ENCODE measurements at regions not wholly inside any gene's neighbourhood (a gene's known extent, or its start where the extent isn't known, plus 50 kb on each side); places are given as distances from the start of the nearest gene placed in this dataset.

DNA sequence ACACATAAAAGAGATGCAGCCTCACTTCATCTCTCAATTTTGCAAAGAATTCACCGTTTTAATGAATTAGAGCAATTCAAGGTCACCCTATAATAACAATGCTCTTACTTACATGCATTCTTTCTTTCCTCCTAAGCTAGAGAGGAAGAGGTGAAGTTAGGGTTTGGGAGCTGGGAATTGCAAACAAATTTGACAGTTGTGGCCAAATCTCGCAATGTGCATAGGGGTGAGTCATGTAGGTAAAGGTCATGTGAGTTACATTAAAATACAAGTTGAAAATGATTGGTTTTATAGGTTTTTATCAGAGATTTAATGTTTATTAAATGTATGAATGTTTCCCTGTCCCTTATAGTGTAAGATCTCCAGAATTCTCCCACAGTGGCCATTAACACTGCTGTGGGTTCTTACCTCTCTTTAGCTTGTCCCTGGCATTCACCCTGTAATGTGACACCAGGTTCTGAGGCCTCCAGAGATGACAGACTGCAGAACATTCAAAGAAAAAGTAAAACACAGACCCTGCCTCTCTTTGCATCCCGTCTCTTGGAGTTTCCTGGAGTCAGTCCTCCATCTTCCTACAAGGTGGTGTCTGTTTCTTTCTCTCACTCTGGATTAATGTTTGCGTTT is 53.7 kb upstream of the LGALSL start:
- POLR2A ChIA-PET = no interaction called here
- peaks cover 12% of the 10 kb centered on the region for H3K4me1 Mint-ChIP-seq
- Histone ChIP-seq H3K4me3 (ENCODE audit: control extremely low read depth in 1 of 5, extremely low read depth in 1 of 5, insufficient read depth in 1 of 5, low read depth in 2 of 5, low read length in 4 of 5) (no peak overlapping the region), H3K9me3 (ENCODE audit: control extremely low read depth in 1 of 3, control insufficient read depth in 2 of 3, insufficient read depth in 1 of 3, low read length in 2 of 3) (peaks cover 0 to 5% (median 0%) of the 10 kb centered on the region in 3 donors), H3K36me3 (replicated peaks in 1 of 2; ENCODE audit: control extremely low read depth in 1 of 2, control insufficient read depth in 1 of 2, extremely low read depth in 1 of 2, insufficient read depth in 2 of 2, low read length in 1 of 2) (no peaks in the 10 kb centered on the region), H3K79me2 (ENCODE audit: control insufficient read depth, insufficient read depth, low read length) (no peaks in the 10 kb centered on the region), H2AFZ (ENCODE audit: insufficient read depth, low read depth, low read length, poor library complexity, severe bottlenecking) (no peak overlapping the region), H4K20me1 (ENCODE audit: control insufficient read depth, insufficient read depth, low read length, poor library complexity, severe bottlenecking) (no peaks in the 10 kb centered on the region), H3K4me2 (replicated peaks; ENCODE audit: low read depth, low read length, poor library complexity, severe bottlenecking) (no peak overlapping the region), H3K27me3 (replicated peaks in 1 of 4; ENCODE audit: control extremely low read depth in 1 of 4, control insufficient read depth in 3 of 4, insufficient read depth in 4 of 4, low read length in 3 of 4) (no peaks in the 10 kb centered on the region), H3K27ac (ENCODE audit: low read length in 2 of 2) (no peak overlapping the region), H3K9ac (ENCODE audit: low read length) (no peak overlapping the region), H3K4me1 (ENCODE audit: control insufficient read depth in 2 of 2, insufficient read depth in 2 of 2, low read length in 2 of 2) (peaks cover 7 to 10% of the 10 kb centered on the region in 2 donors)
- no peak overlapping the region for H3K4me3 Mint-ChIP-seq
- no peak for ATAC-seq (ENCODE audit: low read depth)
- CTCF ChIA-PET = no interaction called here
- no peak for TF ChIP-seq EZH2 (IDR thresholded peaks at IDR 0.05; ENCODE audit: borderline replicate concordance, insufficient read depth, low read depth, low read length, poor library complexity, severe bottlenecking)
- TF ChIP-seq, protein P1, sequence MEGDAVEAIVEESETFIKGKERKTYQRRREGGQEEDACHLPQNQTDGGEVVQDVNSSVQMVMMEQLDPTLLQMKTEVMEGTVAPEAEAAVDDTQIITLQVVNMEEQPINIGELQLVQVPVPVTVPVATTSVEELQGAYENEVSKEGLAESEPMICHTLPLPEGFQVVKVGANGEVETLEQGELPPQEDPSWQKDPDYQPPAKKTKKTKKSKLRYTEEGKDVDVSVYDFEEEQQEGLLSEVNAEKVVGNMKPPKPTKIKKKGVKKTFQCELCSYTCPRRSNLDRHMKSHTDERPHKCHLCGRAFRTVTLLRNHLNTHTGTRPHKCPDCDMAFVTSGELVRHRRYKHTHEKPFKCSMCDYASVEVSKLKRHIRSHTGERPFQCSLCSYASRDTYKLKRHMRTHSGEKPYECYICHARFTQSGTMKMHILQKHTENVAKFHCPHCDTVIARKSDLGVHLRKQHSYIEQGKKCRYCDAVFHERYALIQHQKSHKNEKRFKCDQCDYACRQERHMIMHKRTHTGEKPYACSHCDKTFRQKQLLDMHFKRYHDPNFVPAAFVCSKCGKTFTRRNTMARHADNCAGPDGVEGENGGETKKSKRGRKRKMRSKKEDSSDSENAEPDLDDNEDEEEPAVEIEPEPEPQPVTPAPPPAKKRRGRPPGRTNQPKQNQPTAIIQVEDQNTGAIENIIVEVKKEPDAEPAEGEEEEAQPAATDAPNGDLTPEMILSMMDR (IDR thresholded peaks at IDR 0.05) = no peak
- H3K27me3 Mint-ChIP-seq = no peaks in the 10 kb centered on the region
- intact Hi-C loops (cut with micrococcal nuclease) = no loop called here
- no peaks in the 10 kb centered on the region for H3K9me3 Mint-ChIP-seq (ENCODE audit: insufficient read depth)
- H3K27ac Mint-ChIP-seq = no peak overlapping the region
- WGBS (ENCODE audit: insufficient coverage) = 93% methylated on average over 3 of the region's 4 CpGs
- no peak for DNase-seq

DNA sequence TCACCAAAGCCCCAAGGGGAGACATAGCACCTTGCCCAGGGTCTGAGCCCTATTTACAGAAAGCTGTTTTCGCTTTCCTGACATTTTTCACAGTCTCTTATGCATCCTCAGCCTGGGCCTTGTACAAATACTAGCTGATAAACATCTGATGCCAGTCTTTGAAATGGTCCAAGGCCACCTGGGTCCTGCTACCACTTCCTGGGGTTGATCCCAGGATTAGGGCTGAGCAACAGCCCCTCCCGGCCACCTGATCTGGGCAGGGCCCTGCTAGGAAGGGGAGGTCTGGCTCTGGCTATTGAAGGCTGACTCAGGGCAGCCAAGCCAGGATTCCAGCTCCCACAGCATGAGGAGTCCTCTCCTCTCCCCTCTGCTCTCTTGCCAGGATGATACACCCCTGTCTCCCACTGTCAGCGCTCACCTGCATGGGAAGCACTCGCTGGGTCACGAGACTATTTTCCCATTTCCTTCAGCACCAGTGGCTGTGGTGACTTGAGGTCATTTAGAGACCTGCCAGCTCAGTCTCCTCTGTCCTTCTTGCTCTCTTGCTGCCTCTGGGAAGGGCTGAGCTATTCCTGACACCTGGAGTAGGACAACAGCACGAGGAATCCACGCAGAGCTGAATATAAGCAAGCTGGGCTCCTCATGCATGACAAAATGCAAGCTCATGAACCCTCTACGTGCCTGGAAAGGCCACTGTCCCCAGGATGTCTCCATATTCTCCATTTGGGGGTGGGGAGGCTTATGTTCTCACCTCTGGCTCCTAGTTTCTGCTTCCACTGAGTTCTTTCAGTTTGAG is 53.0 kb upstream of the LGALSL start:
- H2AFZ ChIP-seq (ENCODE audit: insufficient read depth, low read depth, low read length, poor library complexity, severe bottlenecking) = no peak overlapping the region
- no peak overlapping the region for H3K27ac ChIP-seq (ENCODE audit: low read length in 2 of 2)
- WGBS (ENCODE audit: insufficient coverage) = 93% methylated on average over 6 of the region's 8 CpGs
- peaks cover 0 to 2% (median 0%) of the 10 kb centered on the region in 4 experiments for H3K27me3 ChIP-seq (replicated peaks in 1 of 4; ENCODE audit: control extremely low read depth in 1 of 4, control insufficient read depth in 3 of 4, insufficient read depth in 4 of 4, low read length in 3 of 4)
- no peak overlapping the region for H3K4me3 Mint-ChIP-seq
- ATAC-seq (ENCODE audit: low read depth) (no peak), DNase-seq (no peak)
- H3K27ac Mint-ChIP-seq = no peak overlapping the region
- no peaks in the 10 kb centered on the region for H3K27me3 Mint-ChIP-seq
- CTCF ChIA-PET = no interaction called here
- peaks cover 12% of the 10 kb centered on the region for H3K4me1 Mint-ChIP-seq
- peaks cover 7 to 10% of the 10 kb centered on the region in 2 donors for H3K4me1 ChIP-seq (ENCODE audit: control insufficient read depth in 2 of 2, insufficient read depth in 2 of 2, low read length in 2 of 2)
- H3K9me3 ChIP-seq (ENCODE audit: control extremely low read depth in 1 of 3, control insufficient read depth in 2 of 3, insufficient read depth in 1 of 3, low read length in 2 of 3) = peaks cover 0 to 7% (median 0%) of the 10 kb centered on the region in 3 donors
- POLR2A ChIA-PET = no interaction called here
- H3K9me3 Mint-ChIP-seq (ENCODE audit: insufficient read depth) = no peaks in the 10 kb centered on the region
- no peak for TF ChIP-seq EZH2 (IDR thresholded peaks at IDR 0.05; ENCODE audit: borderline replicate concordance, insufficient read depth, low read depth, low read length, poor library complexity, severe bottlenecking)
- TF ChIP-seq, protein P1 (IDR thresholded peaks at IDR 0.05) = no peak
- intact Hi-C loops (cut with micrococcal nuclease) = no loop called here
- H3K79me2 ChIP-seq (ENCODE audit: control insufficient read depth, insufficient read depth, low read length) = no peaks in the 10 kb centered on the region
- no peaks in the 10 kb centered on the region for H4K20me1 ChIP-seq (ENCODE audit: control insufficient read depth, insufficient read depth, low read length, poor library complexity, severe bottlenecking)
- H3K36me3 ChIP-seq (replicated peaks in 1 of 2; ENCODE audit: control extremely low read depth in 1 of 2, control insufficient read depth in 1 of 2, extremely low read depth in 1 of 2, insufficient read depth in 2 of 2, low read length in 1 of 2) = no peaks in the 10 kb centered on the region
- H3K4me3 ChIP-seq (ENCODE audit: control extremely low read depth in 1 of 5, extremely low read depth in 1 of 5, insufficient read depth in 1 of 5, low read depth in 2 of 5, low read length in 4 of 5) = no peak overlapping the region
- no peak overlapping the region for H3K4me2 ChIP-seq (replicated peaks; ENCODE audit: low read depth, low read length, poor library complexity, severe bottlenecking)
- H3K9ac ChIP-seq (ENCODE audit: low read length) = no peak overlapping the region

All from B cell (primary cell).